Skin of body (tissue), 1 donor: ENCODE measurements at regions not wholly inside any gene's neighbourhood (a gene's known extent, or its start where the extent isn't known, plus 50 kb on each side); places are given as distances from the start of the nearest gene placed in this dataset.
"Not testable (repeated sequence)": the region's sequence is repeated elsewhere in the genome, so short reads cannot be mapped to it uniquely, and the experiment has no call there.

Source experiments
- DNase-seq: peaks from one replicate; lab custom pipeline; 2025; lab: John Stamatoyannopoulos, UW

- DNase-seq: no peak
Measured at GRCh38 chr1:4064150-4064889, 164.2 kb upstream of the C1orf174 start.

- DNase-seq: no peak
Measured at GRCh38 chr1:4066860-4067599, 167.0 kb upstream of the C1orf174 start.

- no peak for DNase-seq
Measured at GRCh38 chr1:4068076-4068475, 168.0 kb upstream of the C1orf174 start.

GRCh38 chr1:4071653-4072052 is 171.6 kb upstream of the C1orf174 start:
- DNase-seq: peak; percentile 63

- DNase-seq: no peak
Measured at GRCh38 chr1:4072481-4073153, 172.5 kb upstream of the C1orf174 start.

GRCh38 chr1:4075436-4076225 is 175.6 kb upstream of the C1orf174 start:
- DNase-seq: no peak

- DNase-seq: no peak
Measured at GRCh38 chr1:4076346-4076745, 176.3 kb upstream of the C1orf174 start.

GRCh38 chr1:4078091-4078962 is 178.3 kb upstream of the C1orf174 start:
- DNase-seq: not testable (repeated sequence)

- DNase-seq: no peak
Measured at GRCh38 chr1:4079815-4080214, 179.7 kb upstream of the C1orf174 start.

GRCh38 chr1:4081806-4082711 is 182.0 kb upstream of the C1orf174 start:
- DNase-seq: no peak

- peak; percentile 27 for DNase-seq
Measured at GRCh38 chr1:4083231-4084047, 183.4 kb upstream of the C1orf174 start.

GRCh38 chr1:4084048-4084431 is 184.0 kb upstream of the C1orf174 start:
- no peak for DNase-seq

- DNase-seq: no peak
Measured at GRCh38 chr1:4084446-4084845, 184.4 kb upstream of the C1orf174 start.

GRCh38 chr1:4084896-4085295 is 184.8 kb upstream of the C1orf174 start:
- DNase-seq: no peak

- DNase-seq: no peak
Measured at GRCh38 chr1:4085546-4085945, 185.5 kb upstream of the C1orf174 start.

- no peak for DNase-seq
Measured at GRCh38 chr1:4086085-4086850, 186.2 kb upstream of the C1orf174 start.

- DNase-seq: no peak
Measured at GRCh38 chr1:4086921-4087320, 186.8 kb upstream of the C1orf174 start.
